22Rv1 (cell line): ENCODE measurements at regions not wholly inside any gene's neighbourhood (a gene's known extent, or its start where the extent isn't known, plus 50 kb on each side); places are given as distances from the start of the nearest gene placed in this dataset.

ENCODE experiments used
- CTCF ChIP-seq: fragments of 450-650 bp; IDR thresholded peaks from 2 replicates; pipeline ENCODE4 v1.5.1; 2017; ENCODE audit warnings: mild to moderate bottlenecking
- ZFX ChIP-seq: fragments of 450-650 bp; IDR thresholded peaks from 2 replicates; pipeline ENCODE4 v1.6.1; 2017; ENCODE audit warnings: antibody characterized with exemption, borderline replicate concordance

GRCh38 chr4:83725336-83726085, 189.6 kb downstream of the GPAT3 start:
- TF ChIP-seq CTCF (no peak), ZFX (no peak)
